NCI-H526 treated with DMSO at 0.1 percent for 48 hours (cell line): ENCODE measurements at regions not wholly inside any gene's neighbourhood (a gene's known extent, or its start where the extent isn't known, plus 50 kb on each side); places are given as distances from the start of the nearest gene placed in this dataset.
"Not testable (repeated sequence)": the region's sequence is repeated elsewhere in the genome, so short reads cannot be mapped to it uniquely, and the experiment has no call there.

Source experiments
- DNase-seq: peaks from one replicate; lab custom pipeline; 2025; lab: John Stamatoyannopoulos, UW

DNA sequence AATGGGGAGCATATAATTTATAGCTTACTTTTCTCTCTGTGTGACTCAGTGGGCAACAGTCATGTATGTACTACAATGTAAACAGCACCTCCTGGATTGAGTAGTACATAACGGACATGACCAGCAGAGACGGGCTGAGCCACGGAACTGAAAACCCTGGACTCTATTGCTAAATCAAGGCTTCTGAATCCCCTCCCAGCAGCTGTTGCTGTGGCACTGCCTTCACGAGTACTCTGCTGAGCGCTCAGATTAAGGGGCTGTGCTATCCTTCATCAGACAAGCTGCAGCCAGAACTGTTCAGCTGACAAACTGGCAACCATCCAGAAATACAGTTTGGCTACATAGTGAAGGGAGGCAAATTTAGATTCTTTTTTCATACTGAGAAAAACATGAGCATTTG, 131.3 kb upstream of the CCDC180 start:
- DNase-seq: no peak

DNA sequence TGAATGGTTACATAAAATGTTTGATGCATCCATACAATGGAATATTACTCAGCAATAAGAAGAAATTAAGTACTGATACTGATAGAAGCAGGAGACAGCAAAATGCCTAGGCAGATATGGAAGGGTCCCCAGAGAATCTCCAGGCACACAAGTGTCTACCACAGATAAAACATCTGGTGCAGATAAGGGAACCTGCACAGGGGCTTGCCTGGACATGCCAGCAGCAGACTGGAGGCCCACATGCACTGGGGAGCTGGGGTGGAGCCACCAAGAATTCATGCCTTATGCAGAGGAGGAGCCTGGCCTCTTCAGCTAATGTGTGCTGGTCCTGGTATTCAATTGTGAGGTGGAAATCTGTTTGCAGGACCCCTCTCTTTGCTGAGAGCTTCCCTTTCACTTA, 129.2 kb upstream of the CTSV start:
- DNase-seq: not testable (repeated sequence)

DNA sequence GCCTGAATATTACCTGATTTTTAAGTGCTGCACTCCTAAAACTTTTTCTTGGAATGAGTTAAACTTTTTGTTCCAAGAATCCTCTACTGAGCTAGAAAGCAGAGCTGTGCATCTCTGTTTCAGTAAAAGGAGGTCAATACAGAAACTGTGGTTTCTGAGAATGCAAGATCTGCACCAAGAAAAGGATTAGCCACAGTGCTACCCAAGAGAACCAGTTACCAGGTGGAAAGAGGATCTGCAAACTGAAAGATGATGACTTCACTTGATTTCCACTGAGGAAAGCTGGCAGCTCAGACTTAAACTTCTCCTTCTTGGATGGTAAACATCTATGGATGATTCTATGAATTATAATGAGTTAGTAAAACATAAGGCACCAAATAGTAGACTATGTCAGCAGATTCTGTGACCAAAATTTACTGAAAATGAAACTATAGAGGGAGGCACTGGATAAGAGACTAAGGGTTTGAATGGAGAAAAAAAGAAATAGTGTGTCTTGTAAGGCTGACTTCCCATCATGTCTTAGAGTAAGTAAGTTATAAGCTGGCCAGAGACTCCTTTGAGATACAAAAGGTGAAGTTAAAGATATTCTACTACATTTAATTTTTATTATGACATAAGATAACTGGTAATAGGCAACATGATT, 127.7 kb upstream of the CTSV start:
- DNase-seq: not testable (repeated sequence)

DNA sequence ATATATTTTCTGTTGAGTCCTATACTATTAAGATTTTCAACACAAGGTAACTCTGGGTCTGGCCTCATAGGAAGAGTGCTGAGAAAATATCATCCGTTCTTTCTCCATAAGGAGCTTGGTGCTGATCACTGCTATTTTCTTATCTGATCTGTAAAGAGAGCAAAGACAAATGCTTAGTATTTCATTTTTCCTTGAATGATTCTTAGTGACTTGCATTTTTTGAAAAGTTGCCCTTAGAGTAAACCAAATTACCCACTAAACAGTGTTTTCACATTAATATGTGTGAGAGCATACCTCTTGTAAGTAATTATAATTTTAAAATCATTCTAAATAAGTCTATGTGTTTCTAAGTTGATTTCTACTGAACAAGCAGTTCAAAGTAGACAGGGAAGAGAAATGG, 121.3 kb upstream of the CTSV start:
- no peak for DNase-seq

DNA sequence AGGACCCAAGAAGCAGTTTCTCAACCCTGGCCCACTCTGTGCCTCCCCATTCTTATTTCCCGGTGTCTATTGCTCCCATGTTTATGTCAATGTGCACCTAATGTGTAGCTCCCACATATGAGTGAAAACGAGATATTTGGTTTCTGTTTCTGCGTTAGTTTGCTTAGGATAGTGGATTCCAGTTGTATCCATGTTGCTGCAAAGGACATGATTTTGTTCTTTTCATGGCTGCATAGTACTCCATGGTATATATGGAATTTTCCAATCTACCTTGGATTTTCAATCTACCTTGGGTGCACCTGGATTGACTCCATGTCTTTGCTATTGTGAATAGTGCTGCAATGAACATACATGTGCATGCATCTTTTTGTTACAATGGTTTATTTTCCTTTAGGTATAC, 119.8 kb upstream of the CTSV start:
- DNase-seq: not testable (repeated sequence)

DNA sequence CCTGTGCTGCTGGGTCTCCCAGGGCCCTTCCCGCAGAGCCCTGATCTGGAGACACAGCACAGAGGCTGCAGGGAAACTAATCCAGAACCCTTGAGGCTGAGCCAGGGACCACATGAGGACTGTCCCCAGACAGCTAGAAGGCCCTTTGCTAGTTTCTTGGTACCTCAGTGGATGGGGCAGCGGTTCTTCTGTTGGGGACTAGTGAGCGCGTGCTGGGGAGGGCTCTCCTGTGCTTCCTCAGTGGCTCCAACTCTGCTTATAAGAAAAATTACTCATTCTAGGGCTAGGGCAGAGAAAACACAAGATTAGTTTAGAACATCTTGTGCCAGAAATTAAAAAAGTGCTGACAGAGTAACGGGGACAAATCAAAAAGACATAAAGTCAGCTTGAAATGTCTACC, 116.5 kb upstream of the CTSV start:
- DNase-seq: not testable (repeated sequence)

DNA sequence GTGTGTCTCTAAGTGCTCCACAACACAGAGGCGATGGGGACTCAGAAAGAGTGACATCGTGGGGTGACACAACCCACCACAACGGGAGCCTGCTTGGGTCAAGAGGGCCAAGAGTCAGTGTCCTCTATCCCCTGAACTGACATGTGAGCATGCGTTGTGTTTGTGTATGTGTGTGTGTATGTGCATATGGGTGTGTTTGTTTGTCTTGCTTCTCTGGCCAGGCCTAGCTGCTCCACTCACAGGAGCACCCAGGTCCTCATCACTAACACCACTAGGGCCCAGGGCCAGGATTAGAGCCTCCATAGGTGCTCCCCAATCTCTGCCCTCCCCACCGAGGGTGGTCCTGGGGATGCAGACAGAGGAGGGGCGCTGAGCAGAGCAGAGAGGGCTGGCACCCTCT, 115.0 kb upstream of the CTSV start:
- no peak for DNase-seq

DNA sequence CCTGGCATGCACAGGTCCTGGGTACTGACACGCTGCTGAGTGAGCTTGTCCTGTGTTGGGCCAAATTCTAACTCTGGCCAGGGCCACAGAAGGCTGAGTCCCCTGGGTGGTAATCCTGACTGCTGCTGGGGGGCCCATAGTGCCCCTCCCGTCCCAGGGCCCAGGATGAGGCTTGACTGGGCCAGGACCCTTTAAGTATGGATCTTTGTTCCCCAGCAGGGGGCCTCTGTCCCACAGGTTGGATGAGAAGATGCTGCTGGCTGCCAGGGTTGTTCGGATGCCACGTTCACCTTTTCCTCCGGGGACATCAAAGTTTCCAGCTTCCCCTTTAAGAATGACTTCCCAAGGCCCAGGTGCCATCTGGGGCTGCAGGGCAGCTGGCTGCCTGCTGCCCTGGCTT, 114.2 kb upstream of the CTSV start:
- not testable (repeated sequence) for DNase-seq

DNA sequence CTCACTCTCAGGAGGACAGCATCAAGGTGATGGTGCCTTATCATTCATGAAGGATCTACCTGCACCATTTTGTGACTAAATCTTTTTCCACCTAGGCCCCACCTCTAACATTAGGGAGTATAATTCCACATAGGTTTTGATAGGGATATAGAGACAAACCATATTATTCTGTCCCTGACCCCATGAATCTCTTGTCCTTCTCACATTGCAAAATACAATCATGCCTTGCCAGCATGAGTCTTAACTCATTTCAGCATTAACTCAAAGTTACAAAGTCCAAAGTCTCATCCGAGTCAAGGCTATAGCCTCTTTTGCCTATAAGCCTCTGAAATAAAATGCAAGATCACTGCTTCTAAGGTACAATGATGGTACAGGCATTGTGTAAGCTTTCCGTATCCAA, 111.5 kb upstream of the CTSV start:
- not testable (repeated sequence) for DNase-seq

DNA sequence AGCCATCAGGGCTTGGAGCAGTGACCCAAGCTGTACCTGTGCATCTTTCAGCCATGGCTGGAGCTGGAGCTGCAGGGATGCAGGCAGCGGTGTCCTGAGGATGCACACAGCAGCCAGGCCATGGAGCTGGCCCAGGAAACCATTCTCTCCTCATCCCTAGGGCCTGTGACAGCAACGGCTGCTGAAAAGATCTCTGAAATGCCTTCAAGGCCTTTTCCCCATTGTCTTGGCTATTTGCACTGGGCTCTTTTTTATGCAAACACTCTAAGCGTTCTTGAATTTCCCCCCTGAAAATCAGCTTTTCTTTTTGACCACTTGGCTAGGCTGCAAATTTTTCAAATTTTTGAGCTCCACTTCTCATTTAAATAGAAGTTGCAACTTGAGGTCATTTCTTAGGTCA, 109.5 kb upstream of the CTSV start:
- DNase-seq: not testable (repeated sequence)

DNA sequence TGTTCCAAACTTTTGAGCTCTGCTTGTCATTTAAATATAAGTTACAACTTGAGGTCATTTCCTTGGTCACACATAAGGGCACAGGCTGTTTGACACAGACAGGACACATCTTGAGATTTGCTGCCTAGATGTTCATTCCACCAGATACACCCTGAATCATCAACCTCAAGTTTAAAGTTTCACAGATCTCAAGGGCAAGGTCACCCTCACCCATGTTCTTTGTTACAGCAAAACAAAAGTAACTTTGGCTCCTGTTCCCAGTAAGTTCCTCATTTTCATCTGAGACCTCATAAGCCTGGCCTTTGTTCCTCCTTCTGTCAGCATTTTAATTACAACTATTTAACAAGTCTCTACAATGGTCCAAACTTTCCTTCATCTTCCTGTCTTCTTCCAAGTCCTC, 106.7 kb upstream of the CTSV start:
- not testable (repeated sequence) for DNase-seq

DNA sequence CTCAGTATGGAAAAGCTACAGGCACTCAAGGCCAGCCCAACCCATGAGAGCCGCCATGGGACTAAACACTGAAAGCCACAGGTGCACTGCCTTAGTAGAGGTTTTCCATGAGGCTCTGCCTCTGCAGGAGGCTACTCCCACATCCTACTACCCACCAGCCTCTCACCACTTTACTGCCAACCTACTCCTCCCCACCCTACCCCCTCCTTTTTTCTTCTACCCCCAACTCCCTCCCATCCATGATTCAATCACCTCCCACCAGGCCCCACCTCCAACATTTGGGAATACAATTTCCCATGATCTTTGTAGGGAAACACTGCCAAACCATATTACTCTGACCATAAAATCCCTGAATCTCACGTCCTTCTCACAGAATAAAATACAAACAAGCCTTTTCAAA, 101.6 kb upstream of the CTSV start:
- DNase-seq: no peak

DNA sequence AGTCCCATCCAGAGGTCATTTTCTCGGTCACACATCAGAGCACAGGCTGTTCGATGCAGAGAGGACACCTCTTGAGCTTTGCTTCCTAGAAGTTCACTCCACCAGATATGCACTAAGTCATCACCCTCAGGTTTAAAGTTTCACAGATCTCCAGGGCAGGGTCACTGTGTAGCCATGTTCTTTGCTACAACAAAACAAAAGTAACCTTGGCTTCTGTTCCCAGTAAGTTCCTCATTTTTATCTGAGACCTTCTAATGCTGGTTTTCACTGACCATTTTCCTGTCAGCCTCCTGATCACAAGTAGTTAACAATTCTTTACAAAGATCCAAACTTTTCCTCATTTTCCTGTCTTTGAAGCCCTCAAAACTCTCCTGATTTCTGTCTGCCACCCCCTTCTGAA, 97.5 kb upstream of the CTSV start:
- DNase-seq: no peak

DNA sequence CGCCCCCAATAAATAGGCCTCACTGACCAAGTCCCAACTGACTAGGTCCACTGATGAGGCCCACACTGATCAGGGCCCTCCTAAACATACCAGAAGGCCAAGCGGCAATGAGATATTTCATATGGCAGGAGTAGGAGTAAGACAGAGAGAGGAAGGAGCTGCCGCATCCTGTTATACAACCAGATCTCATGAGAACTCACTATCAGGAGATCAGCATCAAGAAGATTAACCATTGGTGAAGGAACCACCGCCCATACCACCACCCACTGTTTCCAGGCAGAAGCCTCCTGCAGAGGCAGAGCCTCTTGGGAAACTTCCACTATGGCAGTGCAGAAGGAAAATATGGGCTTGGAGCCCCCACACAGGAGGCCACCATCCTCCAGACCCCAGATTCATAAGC, 95.0 kb upstream of the CTSV start:
- not testable (repeated sequence) for DNase-seq

DNA sequence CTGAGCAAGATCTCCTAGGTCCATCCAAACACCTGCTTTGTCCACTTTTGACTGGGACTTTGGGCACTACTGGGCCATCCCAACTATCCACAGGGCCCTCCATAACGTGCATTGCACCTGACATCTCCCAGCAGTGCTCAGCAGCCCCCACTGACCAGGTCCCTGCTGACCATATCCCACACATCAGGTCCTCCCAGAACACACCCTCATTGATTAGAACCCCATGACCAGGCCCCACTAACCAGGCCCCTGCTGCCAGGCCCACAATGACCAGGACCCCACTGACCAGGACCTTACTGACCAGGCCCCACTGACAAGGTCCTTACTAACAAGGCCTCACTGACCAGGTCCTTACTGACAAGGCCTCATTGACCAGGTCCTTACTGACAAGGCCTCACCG, 93.9 kb upstream of the CTSV start:
- no peak for DNase-seq

DNA sequence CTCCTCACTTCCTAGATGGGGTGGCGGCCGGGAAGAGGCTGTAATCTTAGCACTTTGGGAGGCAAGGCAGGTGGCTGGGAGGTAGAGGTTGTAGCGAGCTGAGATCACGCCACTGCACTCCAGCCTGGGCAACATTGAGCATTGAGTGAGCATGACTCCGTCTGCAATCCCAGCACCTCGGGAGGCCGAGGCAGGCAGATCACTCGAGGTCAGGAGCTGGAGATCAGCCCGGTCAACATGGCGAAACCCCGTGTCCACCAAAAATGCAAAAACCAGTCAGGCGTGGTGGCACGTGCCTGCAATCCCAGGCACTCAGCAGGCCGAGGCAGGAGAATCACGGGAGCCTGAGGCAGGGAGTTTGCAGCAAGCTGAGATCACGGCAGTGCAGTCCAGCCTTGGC, 91.9 kb upstream of the CTSV start:
- not testable (repeated sequence) for DNase-seq

DNA sequence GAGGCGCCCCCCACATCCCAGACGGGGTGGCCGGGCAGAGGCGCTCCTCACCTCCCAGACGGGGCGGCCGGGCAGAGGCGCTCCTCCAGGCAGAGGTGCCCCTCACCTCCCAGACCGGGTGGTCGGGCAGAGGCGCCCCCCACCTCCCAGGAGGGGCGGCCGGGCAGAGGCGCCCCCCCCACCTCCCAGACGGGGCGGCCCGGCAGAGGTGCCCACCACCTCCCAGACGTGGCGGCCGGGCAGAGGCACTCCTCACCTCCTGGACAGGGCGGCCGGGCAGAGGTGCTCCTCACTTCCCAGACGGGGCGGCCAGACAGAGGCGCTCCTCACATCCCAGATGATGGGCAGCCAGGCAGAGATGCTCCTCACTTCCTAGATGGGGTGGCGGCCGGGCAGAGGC, 91.4 kb upstream of the CTSV start:
- not testable (repeated sequence) for DNase-seq

DNA sequence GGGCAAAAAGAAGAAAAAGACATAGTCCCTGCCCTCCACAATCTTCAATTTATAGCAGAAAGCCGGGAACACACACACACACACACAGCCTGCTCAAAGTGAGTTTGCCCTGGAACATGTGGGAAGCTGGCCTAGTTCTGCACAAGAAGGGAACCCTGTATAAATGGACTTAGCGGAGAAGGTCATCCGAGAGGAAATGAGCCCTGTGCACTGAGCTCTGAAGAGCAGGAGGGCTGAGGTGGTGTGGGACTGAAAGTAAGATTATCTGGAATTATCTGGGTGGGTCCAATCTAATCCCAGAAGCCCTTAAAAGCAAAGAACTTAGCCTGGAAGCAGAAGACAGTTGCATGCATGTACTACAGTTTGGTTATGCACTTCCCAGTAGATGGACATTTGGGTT, 90.0 kb upstream of the CTSV start:
- no peak for DNase-seq

DNA sequence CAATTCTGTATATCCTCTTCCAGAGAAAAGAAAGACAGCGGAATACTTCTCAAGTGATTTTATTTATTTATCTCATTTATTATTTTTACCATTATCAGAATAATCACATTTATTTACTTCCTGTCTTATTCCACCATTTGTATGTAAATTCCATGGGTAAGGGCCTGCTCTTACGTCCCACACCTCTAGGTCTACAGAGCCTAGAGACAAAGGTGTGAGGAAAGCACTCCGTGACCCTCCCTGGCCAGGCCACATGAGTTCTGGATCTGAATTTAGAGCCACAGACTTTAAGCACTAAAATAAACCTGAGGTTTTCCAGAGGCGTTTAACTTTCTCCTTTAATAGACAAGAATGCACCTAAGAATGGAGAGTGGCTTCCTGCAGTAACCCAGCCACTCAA, 85.3 kb upstream of the CTSV start:
- DNase-seq: no peak

DNA sequence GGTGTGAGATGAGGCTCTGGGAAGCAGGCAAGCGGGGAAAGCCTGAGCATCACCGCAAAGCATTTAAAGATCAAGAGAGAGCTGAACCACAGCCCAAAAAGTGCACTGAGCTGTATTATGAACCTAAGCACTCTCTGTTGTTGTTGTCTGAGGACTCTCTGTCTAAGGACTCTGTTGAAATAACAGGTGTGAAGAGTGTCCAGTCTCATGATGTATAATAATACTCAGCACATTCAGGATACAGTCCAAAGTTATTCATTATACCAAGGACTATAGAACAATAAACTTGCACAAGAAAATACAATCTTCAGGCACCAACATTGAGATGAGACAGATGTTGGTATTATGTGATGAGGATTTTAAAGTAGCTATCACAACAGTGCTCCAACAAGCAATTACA, 71.8 kb upstream of the CTSV start:
- no peak for DNase-seq

DNA sequence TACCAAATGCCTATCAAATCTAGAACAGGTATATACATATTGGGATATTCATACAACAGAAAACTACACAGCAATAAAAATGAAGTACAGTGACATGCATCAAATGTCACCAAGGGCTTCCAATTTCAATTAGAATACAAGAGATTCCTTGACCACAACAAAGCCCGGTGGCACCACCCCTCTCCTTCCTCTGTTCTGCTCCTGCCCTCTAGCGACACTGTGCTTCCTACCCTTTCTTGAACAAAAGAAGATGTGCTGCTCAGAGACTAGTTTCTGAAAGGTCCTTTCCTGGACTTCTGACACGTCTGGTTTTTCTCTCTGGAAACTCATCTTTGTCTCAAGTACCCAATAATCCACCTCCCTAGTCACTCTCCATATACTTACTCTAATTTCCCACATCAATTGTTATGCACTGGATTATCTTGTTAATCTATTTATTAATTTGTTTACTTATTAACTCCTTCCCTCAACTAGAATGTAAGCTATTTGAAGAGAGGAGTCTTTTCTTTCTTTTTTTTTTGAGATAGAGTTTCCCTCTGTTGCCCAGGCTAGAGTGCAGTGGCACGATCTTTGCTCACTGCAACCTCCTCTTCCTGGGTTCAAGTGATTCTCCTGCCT, 70.4 kb upstream of the CTSV start:
- DNase-seq: no peak

DNA sequence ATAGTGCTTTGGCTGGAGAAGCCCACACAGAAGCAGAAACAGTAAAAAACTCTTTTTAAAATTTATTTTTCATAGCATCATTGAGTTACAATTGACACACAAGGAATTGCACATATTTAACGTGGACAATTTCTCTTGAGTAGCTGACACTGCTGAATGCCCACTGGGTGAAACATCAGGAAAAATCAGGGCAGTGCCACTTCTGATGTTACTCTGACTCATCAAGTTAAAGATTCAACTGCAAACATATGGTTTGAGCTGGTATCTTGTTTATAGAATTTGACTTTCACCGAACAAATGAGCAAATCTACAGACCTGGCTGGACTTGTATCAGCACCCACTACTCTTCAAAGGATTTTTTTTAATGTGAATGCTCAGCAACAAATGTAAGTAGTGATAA, 66.3 kb upstream of the CTSV start:
- not testable (repeated sequence) for DNase-seq

DNA sequence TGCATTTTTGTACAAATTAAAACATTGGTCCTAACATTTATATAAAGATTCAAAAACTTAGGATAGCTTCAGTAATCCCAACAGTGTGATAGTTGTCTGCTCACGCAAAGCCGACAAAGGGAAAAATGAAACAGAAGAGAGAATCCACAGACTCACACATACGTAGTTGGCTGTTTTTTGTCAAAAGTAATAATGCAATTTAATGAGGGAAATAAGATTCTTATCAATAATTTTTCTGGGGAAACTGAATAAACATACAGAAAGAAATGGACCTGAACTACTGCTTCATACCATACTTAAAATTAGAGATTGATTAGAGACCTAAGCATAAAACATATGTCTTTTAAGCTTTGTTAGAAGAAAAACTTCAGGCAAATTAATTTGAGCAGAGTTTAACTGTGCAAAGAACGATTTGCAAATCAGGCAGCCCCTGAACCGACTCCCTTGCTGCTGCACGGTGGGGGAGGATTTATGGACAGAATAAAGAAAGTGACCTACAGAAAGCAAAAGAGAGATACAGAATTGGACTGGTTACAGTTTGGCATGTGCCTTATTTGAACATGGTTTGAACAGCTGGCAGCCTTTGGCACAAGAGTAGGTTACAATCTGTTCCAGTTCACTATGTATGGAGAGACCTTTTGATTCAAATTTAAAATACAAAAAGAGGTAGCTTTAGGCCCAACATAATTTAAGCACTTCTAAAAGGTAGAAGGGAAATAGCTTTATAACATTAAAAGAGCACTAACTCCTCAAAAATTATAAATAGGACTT, 64.9 kb upstream of the CTSV start:
- DNase-seq: not testable (repeated sequence)
